PC-9 (cell line): ENCODE measurements at regions not wholly inside any gene's neighbourhood (a gene's known extent, or its start where the extent isn't known, plus 50 kb on each side); places are given as distances from the start of the nearest gene placed in this dataset.

Experiments
- EZH2 ChIP-seq: fragments of 200-600 bp; sonication (generic); IDR thresholded peaks from 2 replicates; pipeline ENCODE4 v1.8.0; 2017; ENCODE audit warnings: antibody characterized with exemption, low read depth
- TF ChIP-seq, protein P1 (sequence below): fragments of 200-600 bp; sonication (generic); conservative IDR thresholded peaks from 2 replicates; pipeline ENCODE4 v1.6.1; 2017; ENCODE audit warnings: mixed run types, antibody characterized with exemption, mild to moderate bottlenecking, moderate library complexity

- TF ChIP-seq, protein P1, sequence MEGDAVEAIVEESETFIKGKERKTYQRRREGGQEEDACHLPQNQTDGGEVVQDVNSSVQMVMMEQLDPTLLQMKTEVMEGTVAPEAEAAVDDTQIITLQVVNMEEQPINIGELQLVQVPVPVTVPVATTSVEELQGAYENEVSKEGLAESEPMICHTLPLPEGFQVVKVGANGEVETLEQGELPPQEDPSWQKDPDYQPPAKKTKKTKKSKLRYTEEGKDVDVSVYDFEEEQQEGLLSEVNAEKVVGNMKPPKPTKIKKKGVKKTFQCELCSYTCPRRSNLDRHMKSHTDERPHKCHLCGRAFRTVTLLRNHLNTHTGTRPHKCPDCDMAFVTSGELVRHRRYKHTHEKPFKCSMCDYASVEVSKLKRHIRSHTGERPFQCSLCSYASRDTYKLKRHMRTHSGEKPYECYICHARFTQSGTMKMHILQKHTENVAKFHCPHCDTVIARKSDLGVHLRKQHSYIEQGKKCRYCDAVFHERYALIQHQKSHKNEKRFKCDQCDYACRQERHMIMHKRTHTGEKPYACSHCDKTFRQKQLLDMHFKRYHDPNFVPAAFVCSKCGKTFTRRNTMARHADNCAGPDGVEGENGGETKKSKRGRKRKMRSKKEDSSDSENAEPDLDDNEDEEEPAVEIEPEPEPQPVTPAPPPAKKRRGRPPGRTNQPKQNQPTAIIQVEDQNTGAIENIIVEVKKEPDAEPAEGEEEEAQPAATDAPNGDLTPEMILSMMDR: no peak
- no peak for TF ChIP-seq EZH2
These were observed 1614.6 kb downstream of the PCDH9 start for GRCh38 chr13:65615506-65615905.
